GM12875 (cell line): ENCODE measurements at regions not wholly inside any gene's neighbourhood (a gene's known extent, or its start where the extent isn't known, plus 50 kb on each side); places are given as distances from the start of the nearest gene placed in this dataset.

Experiments used
- H3K4me3 ChIP-seq: one replicate; pipeline ENCODE4 v1.5.1; 2011; ENCODE audit warnings: low read depth, low read length, control low read depth
- TF ChIP-seq, protein P1 (sequence below): IDR thresholded peaks from 2 replicates; pipeline ENCODE4 v1.5.1; 2011; ENCODE audit warnings: low read depth, mild to moderate bottlenecking, control low read depth, inconsistent platforms, low read length, moderate library complexity, borderline replicate concordance; ENCODE audit not compliant: insufficient read depth

DNA sequence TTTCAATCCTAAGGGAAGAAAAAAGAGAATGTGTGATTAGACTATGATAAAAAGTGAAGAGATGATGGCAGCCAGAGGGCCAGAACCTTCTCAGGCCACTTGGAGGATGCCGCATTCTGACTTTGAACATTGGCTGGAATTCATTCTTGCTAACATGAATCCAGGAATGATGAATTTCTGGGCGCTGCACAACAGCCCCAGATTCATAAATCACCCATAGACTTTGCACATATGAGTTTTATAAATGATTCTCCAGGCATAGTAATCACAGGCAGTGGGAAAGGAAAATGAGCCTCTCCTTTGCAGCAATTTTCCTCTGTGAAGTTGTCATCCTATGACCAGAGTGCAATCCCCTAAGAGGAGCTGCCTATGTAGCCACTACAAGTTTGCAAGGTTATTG, 555.4 kb downstream of the KCTD12 start:
- TF ChIP-seq, protein P1, sequence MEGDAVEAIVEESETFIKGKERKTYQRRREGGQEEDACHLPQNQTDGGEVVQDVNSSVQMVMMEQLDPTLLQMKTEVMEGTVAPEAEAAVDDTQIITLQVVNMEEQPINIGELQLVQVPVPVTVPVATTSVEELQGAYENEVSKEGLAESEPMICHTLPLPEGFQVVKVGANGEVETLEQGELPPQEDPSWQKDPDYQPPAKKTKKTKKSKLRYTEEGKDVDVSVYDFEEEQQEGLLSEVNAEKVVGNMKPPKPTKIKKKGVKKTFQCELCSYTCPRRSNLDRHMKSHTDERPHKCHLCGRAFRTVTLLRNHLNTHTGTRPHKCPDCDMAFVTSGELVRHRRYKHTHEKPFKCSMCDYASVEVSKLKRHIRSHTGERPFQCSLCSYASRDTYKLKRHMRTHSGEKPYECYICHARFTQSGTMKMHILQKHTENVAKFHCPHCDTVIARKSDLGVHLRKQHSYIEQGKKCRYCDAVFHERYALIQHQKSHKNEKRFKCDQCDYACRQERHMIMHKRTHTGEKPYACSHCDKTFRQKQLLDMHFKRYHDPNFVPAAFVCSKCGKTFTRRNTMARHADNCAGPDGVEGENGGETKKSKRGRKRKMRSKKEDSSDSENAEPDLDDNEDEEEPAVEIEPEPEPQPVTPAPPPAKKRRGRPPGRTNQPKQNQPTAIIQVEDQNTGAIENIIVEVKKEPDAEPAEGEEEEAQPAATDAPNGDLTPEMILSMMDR: no peak
- H3K4me3 ChIP-seq: no peak overlapping the region

DNA sequence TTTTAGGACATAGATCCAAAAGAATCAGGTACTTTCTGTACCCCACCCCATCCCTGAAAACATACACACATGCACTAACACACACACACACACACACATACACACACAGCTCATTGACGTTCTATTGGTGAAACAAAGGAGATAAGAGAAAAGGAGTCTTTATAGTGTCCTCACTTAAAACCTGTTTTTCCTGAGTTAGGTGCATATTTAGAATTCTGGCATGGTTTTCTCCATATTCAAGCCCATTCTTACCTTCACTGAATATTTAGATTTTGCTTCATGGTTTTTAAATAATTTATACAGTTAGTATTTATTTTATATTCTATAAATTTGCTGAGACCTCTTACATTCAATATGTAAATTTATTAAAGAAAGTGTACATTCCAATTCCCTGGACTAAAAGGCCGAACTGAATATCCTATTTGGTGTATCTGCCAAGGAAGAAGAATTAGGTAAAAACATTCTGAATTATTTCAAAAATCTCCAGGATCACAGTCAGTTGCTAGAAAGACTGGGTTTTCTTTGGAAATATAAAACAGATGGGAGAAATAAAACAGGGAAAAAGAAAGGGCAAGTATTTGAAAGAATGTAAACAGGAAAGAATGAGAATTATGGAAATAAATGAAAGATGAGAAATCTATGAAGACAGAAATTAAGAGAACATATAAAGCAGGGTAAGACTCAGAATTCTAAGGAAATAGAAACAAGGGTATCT, 556.2 kb downstream of the KCTD12 start:
- H3K4me3 ChIP-seq: no peak overlapping the region
- TF ChIP-seq, protein P1: no peak

DNA sequence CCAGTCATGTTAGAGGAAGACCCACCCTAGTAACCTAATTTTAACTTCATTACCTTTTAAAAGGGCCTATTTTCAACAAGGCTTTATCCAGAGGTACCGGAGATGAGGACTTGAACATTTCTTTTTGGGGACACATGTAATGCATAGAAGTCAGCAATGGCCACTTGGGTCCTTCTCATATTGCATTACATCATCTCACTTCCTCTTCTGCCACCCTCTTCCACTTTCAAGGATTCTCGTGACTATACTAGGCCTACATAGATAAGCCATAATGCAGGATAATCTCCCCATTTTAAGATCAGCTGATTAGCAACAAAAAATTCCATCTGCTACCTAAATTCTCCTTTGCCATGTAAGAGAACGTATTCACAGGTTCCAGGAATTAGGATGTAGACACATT, 557.2 kb downstream of the KCTD12 start:
- TF ChIP-seq, protein P1: no peak

DNA sequence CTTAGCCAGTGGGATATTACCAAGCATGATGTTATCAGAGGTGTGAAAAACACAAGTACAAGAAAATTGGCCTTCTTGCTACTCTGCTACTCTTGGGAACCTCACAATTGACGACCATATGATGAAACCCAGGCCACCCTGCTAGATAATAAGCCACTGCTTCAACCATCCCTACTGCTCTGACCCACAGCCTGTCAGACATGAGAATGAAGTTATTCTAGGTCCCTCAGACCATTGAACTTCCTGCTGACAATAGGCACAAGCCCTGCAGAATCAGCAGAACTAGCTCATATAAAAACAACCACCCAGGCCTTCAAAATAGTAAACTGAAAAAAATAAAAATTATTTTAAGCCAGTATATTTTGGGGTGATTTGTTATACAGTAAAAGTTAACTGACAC, 559.9 kb downstream of the KCTD12 start:
- TF ChIP-seq, protein P1: no peak
- H3K4me3 ChIP-seq: no peak overlapping the region

More for the DNA sequence above, 557.2 kb downstream of the KCTD12 start:
- no peak overlapping the region for H3K4me3 ChIP-seq

DNA sequence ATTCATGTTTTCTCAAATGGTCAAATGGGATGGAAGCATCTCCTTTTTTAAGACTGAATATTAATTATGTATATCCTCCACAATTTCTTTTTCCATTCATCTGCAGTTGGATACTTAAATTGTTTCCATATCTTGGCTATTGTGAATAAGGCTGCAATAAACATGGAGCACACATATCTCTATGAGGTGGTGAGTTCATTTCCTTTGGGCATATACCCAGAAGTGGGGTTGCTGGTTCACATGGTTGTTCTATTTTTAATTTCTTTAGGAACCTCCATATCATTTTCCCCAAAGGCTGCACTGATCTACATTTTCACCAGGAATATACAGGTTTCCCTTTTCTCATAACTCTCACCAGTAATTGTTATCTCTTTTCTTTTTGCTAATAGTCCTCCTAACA, 566.3 kb downstream of the KCTD12 start:
- TF ChIP-seq, protein P1: no peak
- H3K4me3 ChIP-seq: no peak overlapping the region

DNA sequence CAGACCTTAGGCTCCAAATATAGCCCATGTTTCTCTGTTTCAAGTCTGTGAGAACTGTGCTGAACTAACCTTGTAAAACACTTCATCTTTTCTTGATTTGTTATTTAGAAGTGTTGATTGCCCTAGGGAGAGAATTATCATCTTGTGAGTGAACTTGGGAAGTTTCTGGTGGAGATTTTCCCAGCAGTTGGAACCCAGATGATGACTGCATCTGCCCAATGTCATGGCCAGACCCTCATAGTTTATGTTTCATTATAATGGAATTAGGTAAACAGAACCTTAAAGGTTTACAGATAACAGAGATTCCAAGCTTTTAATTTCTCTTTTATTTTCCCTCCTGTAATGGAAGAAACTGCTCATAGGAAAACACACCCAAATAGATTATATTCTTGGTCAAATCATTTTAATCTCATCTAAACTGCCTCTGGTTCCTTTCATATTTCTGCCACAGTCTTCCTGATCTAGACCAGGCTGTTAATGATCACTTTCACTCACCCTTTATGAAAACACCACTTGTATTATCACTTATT, 569.1 kb downstream of the KCTD12 start:
- no peak overlapping the region for H3K4me3 ChIP-seq
- TF ChIP-seq, protein P1: no peak

DNA sequence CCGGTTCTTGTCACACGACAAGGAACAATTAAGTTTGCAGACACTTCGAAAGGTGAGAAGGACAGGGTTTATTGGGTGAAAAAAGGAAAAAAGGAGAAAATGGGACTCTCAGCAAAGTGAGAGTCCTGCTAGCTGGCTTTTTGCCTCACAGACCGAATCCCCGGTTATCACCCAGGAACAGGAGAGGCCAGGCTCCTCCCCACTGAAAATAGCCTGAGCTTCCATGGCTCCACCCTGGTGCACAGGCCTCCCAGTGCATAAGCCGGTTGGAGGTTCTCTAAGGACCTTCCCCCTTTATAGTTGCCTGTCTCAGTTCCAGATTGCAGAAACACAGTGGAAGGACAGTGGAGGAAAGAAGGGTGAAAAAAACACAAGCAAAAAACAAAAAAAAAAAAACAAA, 571.7 kb downstream of the KCTD12 start:
- TF ChIP-seq, protein P1: no peak
- H3K4me3 ChIP-seq: no peak overlapping the region
